ENCODE measurements at regions not wholly inside any gene's neighbourhood (a gene's known extent, or its start where the extent isn't known, plus 50 kb on each side); places are given as distances from the start of the nearest gene placed in this dataset.

- no peak overlapping the region for H2BK120ac ChIP-seq (replicated peaks; ENCODE audit: low read depth, low read length)
- H4K8ac ChIP-seq (ENCODE audit: extremely low read depth, insufficient read depth, low read length) = no peak overlapping the region
- no peak overlapping the region for H3K23ac ChIP-seq (ENCODE audit: insufficient read length)
- peaks cover 11% of the 10 kb centered on the region; the same call in 1 of the 2 replicates for H3K23me2 ChIP-seq (ENCODE audit: low read depth, low read length)
- H3K18ac ChIP-seq (ENCODE audit: extremely low read depth, low read length) = no peak overlapping the region
- no peak overlapping the region for H2AK5ac ChIP-seq (ENCODE audit: low read depth, low read length)
- no peak overlapping the region for H3K4me2 ChIP-seq (ENCODE audit: insufficient read depth in 1 of 2, low read depth in 2 of 2, low read length in 2 of 2)
- no peak overlapping the region for H3K27ac ChIP-seq (ENCODE audit: low read depth, low read length)
- H3K4me1 ChIP-seq (replicated peaks in 1 of 4; ENCODE audit: control insufficient read depth in 3 of 4, insufficient read depth in 4 of 4, low read length in 3 of 4) = no peaks in the 10 kb centered on the region; a peak in 1 of 7 replicates
- no peaks in the 10 kb centered on the region for H4K20me1 ChIP-seq (replicated peaks in 1 of 2; ENCODE audit: control insufficient read depth in 1 of 2, insufficient read depth in 2 of 2, low read length in 2 of 2)
- H3K4ac ChIP-seq (replicated peaks; ENCODE audit: insufficient read length, low read depth, low read length) = no peak overlapping the region
- ChIA-PET CTCF (ENCODE audit: partially characterized antibody) (no interaction called here), POLR2A (ENCODE audit: partially characterized antibody) (no interaction called here)
- no peaks in the 10 kb centered on the region for H3K79me2 ChIP-seq (ENCODE audit: control insufficient read depth in 1 of 2, insufficient read depth in 2 of 2, low read length in 2 of 2)
- H4K91ac ChIP-seq (replicated peaks; ENCODE audit: insufficient read length, low read length) = no peak overlapping the region
- no peaks in the 10 kb centered on the region for H3K27me3 ChIP-seq (replicated peaks in 1 of 4; ENCODE audit: control insufficient read depth in 3 of 4, extremely low read depth in 1 of 4, insufficient read depth in 3 of 4, low read length in 3 of 4)
- no peaks in the 10 kb centered on the region for H3K9me3 ChIP-seq (ENCODE audit: insufficient read depth in 2 of 2, low read depth in 1 of 2, low read length in 1 of 2)
- no peaks in the 10 kb centered on the region; a peak in 1 of 8 replicates for H3K36me3 ChIP-seq (ENCODE audit: control insufficient read depth in 2 of 4, insufficient read depth in 4 of 4, low read length in 3 of 4)
- H3K9ac ChIP-seq (replicated peaks in 1 of 4; ENCODE audit: extremely low read depth in 1 of 4, low read depth in 3 of 4, low read length in 3 of 4) = no peak overlapping the region
- TF ChIP-seq ATF3 (IDR thresholded peaks at IDR 0.05; ENCODE audit: insufficient read depth, low read depth, low read length) (no peak), CTBP2 (IDR thresholded peaks at IDR 0.05; ENCODE audit: borderline replicate concordance, insufficient read depth, insufficient read length, low read length) (no peak), JUN (IDR thresholded peaks at IDR 0.05; ENCODE audit: low read depth, low read length) (no peak), CREB1 (IDR thresholded peaks at IDR 0.05) (no peak), EGR1 (IDR thresholded peaks at IDR 0.05; ENCODE audit: borderline replicate concordance, low read depth, low read length) (no peak), RBBP5 (IDR thresholded peaks at IDR 0.05; ENCODE audit: borderline replicate concordance, low read depth, low read length) (no peak), ZNF274 (IDR thresholded peaks at IDR 0.05; ENCODE audit: borderline replicate concordance, extremely low read depth, low read length) (no peak), BACH1 (IDR thresholded peaks at IDR 0.05; ENCODE audit: low read length) (no peak), SP2 (IDR thresholded peaks at IDR 0.05; ENCODE audit: low read length) (no peak), SUZ12 (IDR thresholded peaks at IDR 0.05; ENCODE audit: low read length) (no peak), SIRT6 (IDR thresholded peaks at IDR 0.05; ENCODE audit: low read length) (no peak)
- no peak overlapping the region for H4K5ac ChIP-seq (ENCODE audit: insufficient read length, low read depth, low read length)
- no peak for DNase-seq (ENCODE audit: low read depth in 1 of 2, low spot score in 2 of 2)
- H2BK12ac ChIP-seq (ENCODE audit: low read depth, low read length) = no peak overlapping the region; the same call in 1 of the 2 replicates
- H2BK20ac ChIP-seq (ENCODE audit: low read length) = no peak overlapping the region
- H2BK15ac ChIP-seq (ENCODE audit: low read length) = no peak overlapping the region
- H3K14ac ChIP-seq (ENCODE audit: insufficient read length) = no peak overlapping the region
- H2AFZ ChIP-seq (ENCODE audit: low read length) = 0 out of 2 replicates have a peak overlapping the region, but pooled peaks have one; percentile 62
- FAIRE-seq = no peak
- no peak overlapping the region for H3K4me3 ChIP-seq (ENCODE audit: extremely low read depth in 1 of 4, insufficient read depth in 2 of 4, low read depth in 3 of 4, low read length in 4 of 4)
- WGBS, 2 experiments (ENCODE audit: extremely low coverage in 1 of 2, insufficient coverage in 1 of 2, insufficient read length in 1 of 2, insufficient replicate concordance in 2 of 2, low coverage in 1 of 2, low lambda C conversion rate in 2 of 2, missing lambda C conversion rate in 1 of 2) = 90% methylated on average over 8 of the region's 8 CpGs; no CpG with 5 or more reads in 1 of the 2 experiments
- H3K56ac ChIP-seq (replicated peaks; ENCODE audit: insufficient read length, low read depth, low read length) = no peak overlapping the region
- no peaks in the 10 kb centered on the region for H3K79me1 ChIP-seq (ENCODE audit: low read depth, low read length)
- H2BK5ac ChIP-seq (ENCODE audit: low read depth, low read length) = no peak overlapping the region
These were observed 272.0 kb downstream of the CYRIA start for GRCh38 chr2:16393500-16394071.

Data from H1 (cell line).